ENCODE measurements at regions not wholly inside any gene's neighbourhood (a gene's known extent, or its start where the extent isn't known, plus 50 kb on each side); places are given as distances from the start of the nearest gene placed in this dataset.

- TF ChIP-seq, protein P1, sequence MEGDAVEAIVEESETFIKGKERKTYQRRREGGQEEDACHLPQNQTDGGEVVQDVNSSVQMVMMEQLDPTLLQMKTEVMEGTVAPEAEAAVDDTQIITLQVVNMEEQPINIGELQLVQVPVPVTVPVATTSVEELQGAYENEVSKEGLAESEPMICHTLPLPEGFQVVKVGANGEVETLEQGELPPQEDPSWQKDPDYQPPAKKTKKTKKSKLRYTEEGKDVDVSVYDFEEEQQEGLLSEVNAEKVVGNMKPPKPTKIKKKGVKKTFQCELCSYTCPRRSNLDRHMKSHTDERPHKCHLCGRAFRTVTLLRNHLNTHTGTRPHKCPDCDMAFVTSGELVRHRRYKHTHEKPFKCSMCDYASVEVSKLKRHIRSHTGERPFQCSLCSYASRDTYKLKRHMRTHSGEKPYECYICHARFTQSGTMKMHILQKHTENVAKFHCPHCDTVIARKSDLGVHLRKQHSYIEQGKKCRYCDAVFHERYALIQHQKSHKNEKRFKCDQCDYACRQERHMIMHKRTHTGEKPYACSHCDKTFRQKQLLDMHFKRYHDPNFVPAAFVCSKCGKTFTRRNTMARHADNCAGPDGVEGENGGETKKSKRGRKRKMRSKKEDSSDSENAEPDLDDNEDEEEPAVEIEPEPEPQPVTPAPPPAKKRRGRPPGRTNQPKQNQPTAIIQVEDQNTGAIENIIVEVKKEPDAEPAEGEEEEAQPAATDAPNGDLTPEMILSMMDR (IDR thresholded peaks at IDR 0.05; ENCODE audit: unreplicated experiment) = no peak
- Mint-ChIP-seq H3K36me3 (ENCODE audit: low read depth, unreplicated experiment) (peaks cover 5% of the 10 kb centered on the region), H3K4me1 (ENCODE audit: unreplicated experiment) (no peaks in the 10 kb centered on the region), H3K4me3 (ENCODE audit: unreplicated experiment) (no peak overlapping the region), H3K27me3 (ENCODE audit: unreplicated experiment) (no peaks in the 10 kb centered on the region), H3K9me3 (ENCODE audit: unreplicated experiment) (no peaks in the 10 kb centered on the region), H3K27ac (ENCODE audit: unreplicated experiment) (no peak overlapping the region)
- DNase-seq (ENCODE audit: low spot score) = no peak
These were observed 1050.5 kb downstream of the BCL11A start for GRCh38 chr2:59502981-59503380.

GRCh38 chr2:59490994-59491393 is 1062.5 kb downstream of the BCL11A start:
- Mint-ChIP-seq H3K27ac (ENCODE audit: unreplicated experiment) (no peak overlapping the region), H3K9me3 (ENCODE audit: unreplicated experiment) (no peaks in the 10 kb centered on the region), H3K4me3 (ENCODE audit: unreplicated experiment) (no peak overlapping the region), H3K36me3 (ENCODE audit: low read depth, unreplicated experiment) (no peaks in the 10 kb centered on the region), H3K27me3 (ENCODE audit: unreplicated experiment) (no peaks in the 10 kb centered on the region), H3K4me1 (ENCODE audit: unreplicated experiment) (no peaks in the 10 kb centered on the region)
- DNase-seq (ENCODE audit: low spot score) = no peak
- TF ChIP-seq, protein P1 (IDR thresholded peaks at IDR 0.05; ENCODE audit: unreplicated experiment) = no peak

DNA sequence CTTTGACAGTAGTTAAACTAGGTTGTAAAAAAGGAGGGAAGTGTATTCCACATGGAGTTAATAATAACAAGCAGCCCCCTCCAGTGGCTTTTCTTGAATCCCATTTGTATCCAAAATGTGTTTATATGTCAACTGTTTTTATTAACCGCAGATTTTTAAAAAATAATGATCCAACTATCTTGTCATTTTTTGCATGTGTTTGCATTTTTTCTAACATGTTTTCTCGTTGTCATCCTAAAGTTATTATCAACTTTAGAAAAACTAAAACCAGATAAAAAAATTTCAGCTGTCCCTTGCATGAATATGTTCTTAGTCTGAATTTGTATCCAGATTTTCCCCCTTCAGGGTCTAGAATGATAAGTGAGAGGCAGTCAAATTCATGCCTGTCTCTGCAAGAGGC is 1063.3 kb downstream of the BCL11A start:
- Mint-ChIP-seq H3K27ac (ENCODE audit: unreplicated experiment) (no peak overlapping the region), H3K4me3 (ENCODE audit: unreplicated experiment) (no peak overlapping the region), H3K9me3 (ENCODE audit: unreplicated experiment) (no peaks in the 10 kb centered on the region), H3K36me3 (ENCODE audit: low read depth, unreplicated experiment) (no peaks in the 10 kb centered on the region), H3K27me3 (ENCODE audit: unreplicated experiment) (no peaks in the 10 kb centered on the region), H3K4me1 (ENCODE audit: unreplicated experiment) (no peaks in the 10 kb centered on the region)
- DNase-seq (ENCODE audit: low spot score) = no peak
- TF ChIP-seq, protein P1 (IDR thresholded peaks at IDR 0.05; ENCODE audit: unreplicated experiment) = no peak

DNA sequence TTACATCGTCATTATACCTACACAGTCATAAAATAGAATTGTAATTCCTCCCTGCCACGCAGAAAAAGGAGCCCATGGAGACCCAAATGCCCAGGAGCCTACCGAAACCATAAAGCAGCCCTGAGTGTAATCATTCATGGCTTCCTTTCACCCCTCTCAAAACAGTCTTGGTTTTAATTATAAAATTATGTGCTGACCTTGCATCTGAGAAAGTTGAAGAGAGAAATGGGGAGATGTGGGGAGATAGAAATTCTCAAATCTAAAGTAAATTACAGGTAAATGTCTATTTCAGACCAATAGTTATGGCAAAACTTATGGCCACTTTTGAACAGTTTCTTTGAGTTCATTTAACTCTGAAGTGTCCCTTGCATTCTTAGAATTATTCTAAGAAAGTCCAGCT is 1068.8 kb downstream of the BCL11A start:
- Mint-ChIP-seq H3K9me3 (ENCODE audit: unreplicated experiment) (no peaks in the 10 kb centered on the region), H3K27ac (ENCODE audit: unreplicated experiment) (no peak overlapping the region), H3K4me1 (ENCODE audit: unreplicated experiment) (no peaks in the 10 kb centered on the region), H3K27me3 (ENCODE audit: unreplicated experiment) (no peaks in the 10 kb centered on the region), H3K36me3 (ENCODE audit: low read depth, unreplicated experiment) (no peaks in the 10 kb centered on the region), H3K4me3 (ENCODE audit: unreplicated experiment) (no peak overlapping the region)
- TF ChIP-seq, protein P1 (IDR thresholded peaks at IDR 0.05; ENCODE audit: unreplicated experiment) = no peak
- no peak for DNase-seq (ENCODE audit: low spot score)

GRCh38 chr2:59463426-59463825 is 1090.0 kb downstream of the BCL11A start:
- Mint-ChIP-seq H3K27ac (ENCODE audit: unreplicated experiment) (no peak overlapping the region), H3K4me3 (ENCODE audit: unreplicated experiment) (no peak overlapping the region), H3K4me1 (ENCODE audit: unreplicated experiment) (no peaks in the 10 kb centered on the region), H3K9me3 (ENCODE audit: unreplicated experiment) (no peaks in the 10 kb centered on the region), H3K27me3 (ENCODE audit: unreplicated experiment) (peaks cover 1% of the 10 kb centered on the region), H3K36me3 (ENCODE audit: low read depth, unreplicated experiment) (no peaks in the 10 kb centered on the region)
- no peak for DNase-seq (ENCODE audit: low spot score)
- TF ChIP-seq, protein P1 (IDR thresholded peaks at IDR 0.05; ENCODE audit: unreplicated experiment) = no peak
